ENCODE measurements at regions not wholly inside any gene's neighbourhood (a gene's known extent, or its start where the extent isn't known, plus 50 kb on each side); places are given as distances from the start of the nearest gene placed in this dataset.

DNA sequence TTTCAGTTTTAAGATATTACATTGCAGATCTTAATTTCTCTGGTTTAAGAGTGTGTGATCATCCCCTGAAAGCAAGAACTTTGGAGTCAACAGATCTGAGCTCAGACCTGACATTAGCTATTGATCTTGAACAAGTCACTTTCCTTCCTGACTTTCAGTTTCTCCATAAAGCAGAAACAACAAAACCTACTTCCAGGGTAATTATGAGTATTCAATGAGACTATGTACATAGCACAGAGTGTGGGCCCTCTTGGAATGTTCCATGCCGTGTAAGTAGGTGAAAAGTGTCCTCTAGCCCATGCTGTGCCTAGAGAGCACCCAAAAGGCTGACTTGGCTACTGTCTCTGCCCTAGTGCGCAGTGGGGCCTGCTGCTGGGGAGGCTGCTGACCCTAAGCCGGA, 188.0 kb upstream of the RPL34 start:
- no peak overlapping the region for H2AFZ ChIP-seq (ENCODE audit: insufficient read depth, low read length, poor library complexity)
- no peaks in the 10 kb centered on the region for H3K79me1 ChIP-seq (ENCODE audit: low read length)
- no peak overlapping the region for H4K8ac ChIP-seq (ENCODE audit: low read depth, low read length)
- no CpG with 5 or more reads among the region's 3 CpGs for WGBS (ENCODE audit: extremely low coverage, insufficient coverage, insufficient read length)
- no peak overlapping the region for H2BK120ac ChIP-seq (ENCODE audit: insufficient read depth, low read length, poor library complexity)
- no peak overlapping the region for H3K14ac ChIP-seq (ENCODE audit: low read length)
- H2BK5ac ChIP-seq (ENCODE audit: low read depth, low read length, poor library complexity), result no peak overlapping the region
- no peak overlapping the region for H2BK12ac ChIP-seq (ENCODE audit: low read length)
- H3K27me3 ChIP-seq (ENCODE audit: insufficient read depth, low read length), result no peaks in the 10 kb centered on the region
- H3K9ac ChIP-seq (ENCODE audit: low read length), result no peak overlapping the region
- H3K4me2 ChIP-seq (ENCODE audit: low read length), result no peak overlapping the region
- no peak overlapping the region for H3K18ac ChIP-seq (ENCODE audit: low read length)
- H3K27ac ChIP-seq (ENCODE audit: low read depth, low read length), result no peak overlapping the region
- no peak overlapping the region for H4K91ac ChIP-seq (ENCODE audit: low read depth, low read length)
- DNase-seq, result no peak
- H4K12ac ChIP-seq (ENCODE audit: low read depth, low read length), result no peak overlapping the region
- no peaks in the 10 kb centered on the region for H3K4me1 ChIP-seq (ENCODE audit: control insufficient read depth in 1 of 2, insufficient read depth in 2 of 2, low read length in 2 of 2)
- no peaks in the 10 kb centered on the region for H3K9me3 ChIP-seq (ENCODE audit: insufficient read depth, low read depth, low read length)
- H3K23ac ChIP-seq (ENCODE audit: low read length), result no peak overlapping the region
- no peak overlapping the region for H3K4me3 ChIP-seq (ENCODE audit: low read depth, low read length)
- H3K36me3 ChIP-seq (ENCODE audit: control insufficient read depth in 1 of 2, insufficient read depth in 2 of 2, low read length in 2 of 2), result no peaks in the 10 kb centered on the region
- no peaks in the 10 kb centered on the region for H3K79me2 ChIP-seq (ENCODE audit: control insufficient read depth, insufficient read depth, low read length, poor library complexity)
- H2AK5ac ChIP-seq (ENCODE audit: low read length), result no peak overlapping the region
- no peak overlapping the region for H3K4ac ChIP-seq (ENCODE audit: low read depth, low read length)

DNA sequence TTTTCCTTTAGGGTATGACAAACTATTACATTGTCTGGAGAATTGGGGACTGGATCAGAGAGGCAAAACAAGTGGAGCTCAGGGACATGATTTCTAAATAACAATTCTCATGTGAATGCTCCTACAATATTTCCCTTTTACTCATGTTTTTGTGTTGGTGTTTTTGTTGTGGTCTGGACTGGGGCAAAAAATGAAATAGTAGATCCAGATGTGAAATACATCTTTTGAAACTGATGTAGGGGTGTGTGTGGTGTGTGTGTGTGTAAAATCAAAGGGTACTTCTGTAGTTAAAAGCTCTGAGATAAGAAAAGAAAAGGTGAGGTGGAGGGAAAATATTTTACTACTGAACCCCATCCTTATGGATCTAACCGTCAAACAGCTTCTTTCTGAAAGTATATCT, 188.4 kb upstream of the RPL34 start:
- Histone ChIP-seq H4K12ac (ENCODE audit: low read depth, low read length) (no peak overlapping the region), H3K27ac (ENCODE audit: low read depth, low read length) (no peak overlapping the region), H3K4me3 (ENCODE audit: low read depth, low read length) (no peak overlapping the region), H3K36me3 (ENCODE audit: control insufficient read depth in 1 of 2, insufficient read depth in 2 of 2, low read length in 2 of 2) (no peaks in the 10 kb centered on the region), H3K18ac (ENCODE audit: low read length) (no peak overlapping the region), H3K4ac (ENCODE audit: low read depth, low read length) (no peak overlapping the region), H3K79me1 (ENCODE audit: low read length) (no peaks in the 10 kb centered on the region), H3K23ac (ENCODE audit: low read length) (no peak overlapping the region), H3K79me2 (ENCODE audit: control insufficient read depth, insufficient read depth, low read length, poor library complexity) (no peaks in the 10 kb centered on the region), H3K14ac (ENCODE audit: low read length) (no peak overlapping the region), H2AK5ac (ENCODE audit: low read length) (no peak overlapping the region), H2AFZ (ENCODE audit: insufficient read depth, low read length, poor library complexity) (no peak overlapping the region), H3K9ac (ENCODE audit: low read length) (no peak overlapping the region), H2BK120ac (ENCODE audit: insufficient read depth, low read length, poor library complexity) (no peak overlapping the region), H3K9me3 (ENCODE audit: insufficient read depth, low read depth, low read length) (no peaks in the 10 kb centered on the region), H4K8ac (ENCODE audit: low read depth, low read length) (no peak overlapping the region), H4K91ac (ENCODE audit: low read depth, low read length) (no peak overlapping the region), H3K4me1 (ENCODE audit: control insufficient read depth in 1 of 2, insufficient read depth in 2 of 2, low read length in 2 of 2) (no peaks in the 10 kb centered on the region), H2BK12ac (ENCODE audit: low read length) (no peak overlapping the region), H3K4me2 (ENCODE audit: low read length) (no peak overlapping the region), H2BK5ac (ENCODE audit: low read depth, low read length, poor library complexity) (no peak overlapping the region), H3K27me3 (ENCODE audit: insufficient read depth, low read length) (no peaks in the 10 kb centered on the region)
- no CpG with 5 or more reads among the region's 1 CpG for WGBS (ENCODE audit: extremely low coverage, insufficient coverage, insufficient read length)
- no peak for DNase-seq

DNA sequence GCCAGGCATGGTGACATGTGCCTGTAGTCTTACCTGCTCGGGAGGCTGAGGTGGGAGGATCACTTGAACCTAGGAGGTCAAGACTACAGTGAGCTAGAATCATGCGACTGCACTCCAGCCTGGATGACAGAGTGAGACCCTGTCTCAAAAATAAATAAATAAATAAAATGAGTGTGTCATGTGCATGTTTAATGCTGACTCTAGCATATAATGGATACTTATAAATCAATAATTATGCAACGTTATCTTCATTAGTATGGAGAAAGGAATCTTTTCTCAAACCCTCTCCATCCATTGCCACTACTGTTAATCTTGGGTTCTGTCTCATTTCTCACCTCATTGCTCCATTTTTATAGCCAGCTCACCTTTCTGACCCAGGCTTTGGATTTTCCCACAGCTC, 189.5 kb upstream of the RPL34 start:
- Histone ChIP-seq H2AFZ (ENCODE audit: insufficient read depth, low read length, poor library complexity) (no peak overlapping the region), H3K79me2 (ENCODE audit: control insufficient read depth, insufficient read depth, low read length, poor library complexity) (no peaks in the 10 kb centered on the region), H3K79me1 (ENCODE audit: low read length) (no peaks in the 10 kb centered on the region), H3K4ac (ENCODE audit: low read depth, low read length) (no peak overlapping the region), H3K18ac (ENCODE audit: low read length) (no peak overlapping the region), H3K9me3 (ENCODE audit: insufficient read depth, low read depth, low read length) (no peaks in the 10 kb centered on the region), H3K27ac (ENCODE audit: low read depth, low read length) (no peak overlapping the region), H3K4me1 (ENCODE audit: control insufficient read depth in 1 of 2, insufficient read depth in 2 of 2, low read length in 2 of 2) (no peaks in the 10 kb centered on the region), H4K12ac (ENCODE audit: low read depth, low read length) (no peak overlapping the region), H3K4me2 (ENCODE audit: low read length) (no peak overlapping the region), H3K36me3 (ENCODE audit: control insufficient read depth in 1 of 2, insufficient read depth in 2 of 2, low read length in 2 of 2) (no peaks in the 10 kb centered on the region), H2BK12ac (ENCODE audit: low read length) (no peak overlapping the region), H2BK5ac (ENCODE audit: low read depth, low read length, poor library complexity) (no peak overlapping the region), H3K14ac (ENCODE audit: low read length) (no peak overlapping the region), H4K91ac (ENCODE audit: low read depth, low read length) (no peak overlapping the region), H3K9ac (ENCODE audit: low read length) (no peak overlapping the region), H3K4me3 (ENCODE audit: low read depth, low read length) (no peak overlapping the region), H3K23ac (ENCODE audit: low read length) (no peak overlapping the region), H3K27me3 (ENCODE audit: insufficient read depth, low read length) (no peaks in the 10 kb centered on the region), H4K8ac (ENCODE audit: low read depth, low read length) (no peak overlapping the region), H2BK120ac (ENCODE audit: insufficient read depth, low read length, poor library complexity) (no peak overlapping the region), H2AK5ac (ENCODE audit: low read length) (no peak overlapping the region)
- DNase-seq, result no peak
- WGBS (ENCODE audit: extremely low coverage, insufficient coverage, insufficient read length), result no CpG with 5 or more reads among the region's 3 CpGs

DNA sequence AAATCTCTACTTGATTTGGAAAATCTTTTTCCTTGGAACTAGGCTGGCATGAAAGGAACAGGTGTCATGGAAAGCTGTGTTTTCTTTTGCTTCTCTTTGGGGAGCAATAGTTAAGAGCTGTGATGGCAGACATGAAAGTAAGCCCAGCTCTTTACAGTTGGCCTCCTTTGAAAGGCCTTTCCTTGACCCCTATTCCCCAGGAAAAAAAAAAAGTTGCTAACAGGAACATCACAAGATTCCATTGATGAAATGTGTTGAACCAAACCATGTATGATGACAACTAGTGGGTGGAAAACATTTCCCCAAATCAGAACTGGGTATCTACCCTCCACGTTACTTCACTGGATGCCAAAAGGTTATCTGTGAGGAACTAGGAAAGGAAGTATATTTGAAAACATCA, 190.7 kb upstream of the RPL34 start:
- Histone ChIP-seq H2BK5ac (ENCODE audit: low read depth, low read length, poor library complexity) (no peak overlapping the region), H2BK120ac (ENCODE audit: insufficient read depth, low read length, poor library complexity) (no peak overlapping the region), H3K36me3 (ENCODE audit: control insufficient read depth in 1 of 2, insufficient read depth in 2 of 2, low read length in 2 of 2) (no peaks in the 10 kb centered on the region), H3K4me1 (ENCODE audit: control insufficient read depth in 1 of 2, insufficient read depth in 2 of 2, low read length in 2 of 2) (no peaks in the 10 kb centered on the region), H3K79me2 (ENCODE audit: control insufficient read depth, insufficient read depth, low read length, poor library complexity) (no peaks in the 10 kb centered on the region), H3K23ac (ENCODE audit: low read length) (no peak overlapping the region), H2AK5ac (ENCODE audit: low read length) (no peak overlapping the region), H3K27ac (ENCODE audit: low read depth, low read length) (no peak overlapping the region), H2BK12ac (ENCODE audit: low read length) (no peak overlapping the region), H3K9ac (ENCODE audit: low read length) (no peak overlapping the region), H4K12ac (ENCODE audit: low read depth, low read length) (no peak overlapping the region), H3K4me3 (ENCODE audit: low read depth, low read length) (no peak overlapping the region), H3K18ac (ENCODE audit: low read length) (no peak overlapping the region), H3K79me1 (ENCODE audit: low read length) (no peaks in the 10 kb centered on the region), H3K9me3 (ENCODE audit: insufficient read depth, low read depth, low read length) (no peaks in the 10 kb centered on the region), H4K8ac (ENCODE audit: low read depth, low read length) (no peak overlapping the region), H2AFZ (ENCODE audit: insufficient read depth, low read length, poor library complexity) (no peak overlapping the region), H3K14ac (ENCODE audit: low read length) (no peak overlapping the region), H3K27me3 (ENCODE audit: insufficient read depth, low read length) (no peaks in the 10 kb centered on the region), H3K4me2 (ENCODE audit: low read length) (no peak overlapping the region), H3K4ac (ENCODE audit: low read depth, low read length) (no peak overlapping the region), H4K91ac (ENCODE audit: low read depth, low read length) (no peak overlapping the region)
- WGBS (ENCODE audit: extremely low coverage, insufficient coverage, insufficient read length), result no CpG with 5 or more reads among the region's 1 CpG
- DNase-seq, result no peak

All from trophoblast cell (in vitro differentiated cells and primary cell).